Activated effector memory CD4-positive, alpha-beta T cell treated with Interleukin-2 at 50 U/mL for 16 hours (primary cell): ENCODE measurements at regions not wholly inside any gene's neighbourhood (a gene's known extent, or its start where the extent isn't known, plus 50 kb on each side); places are given as distances from the start of the nearest gene placed in this dataset.
"Not testable (repeated sequence)": the region's sequence is repeated elsewhere in the genome, so short reads cannot be mapped to it uniquely, and the experiment has no call there.

Source experiments
- DNase-seq: peaks from one replicate; pipeline ENCODE4 v3.0.0-alpha.2; 2020

DNA sequence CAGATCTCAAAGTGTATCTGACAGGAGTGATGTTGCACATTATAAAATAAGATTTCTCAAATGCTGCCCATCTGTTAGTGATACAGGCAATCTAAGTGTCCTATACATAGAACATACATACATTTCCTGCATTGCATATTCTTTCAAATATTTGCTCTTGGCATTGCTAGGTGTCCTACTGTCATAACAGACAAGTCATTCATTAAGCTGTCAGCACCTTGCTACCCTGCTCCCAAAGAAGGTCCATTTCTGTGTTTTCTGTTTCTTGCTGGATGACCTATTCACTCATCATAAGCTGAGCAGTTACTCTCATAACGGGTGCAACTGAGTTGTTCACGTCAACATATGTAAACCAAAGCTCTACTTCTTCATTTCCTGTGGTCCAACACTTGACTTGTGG is 719.0 kb downstream of the KCNJ2 start:
- no peak for DNase-seq

DNA sequence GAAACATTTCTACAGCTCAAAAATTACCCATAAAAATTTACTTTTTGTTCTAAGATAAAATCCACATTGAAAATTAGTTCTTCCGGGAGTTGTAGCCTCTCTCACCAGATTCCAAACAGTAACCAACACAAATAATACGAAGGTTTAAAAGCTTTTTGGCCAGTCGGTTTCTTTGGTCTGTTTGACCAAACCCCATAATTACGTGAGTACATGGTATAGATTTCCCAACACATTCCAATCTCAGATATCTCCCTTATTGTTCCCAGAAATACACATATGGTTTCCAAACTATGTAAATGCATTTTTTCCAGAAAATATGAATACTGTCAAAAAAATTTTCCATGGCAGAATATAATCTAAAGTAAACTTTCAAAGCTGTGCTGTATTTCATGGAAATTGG is 722.0 kb downstream of the KCNJ2 start:
- no peak for DNase-seq

DNA sequence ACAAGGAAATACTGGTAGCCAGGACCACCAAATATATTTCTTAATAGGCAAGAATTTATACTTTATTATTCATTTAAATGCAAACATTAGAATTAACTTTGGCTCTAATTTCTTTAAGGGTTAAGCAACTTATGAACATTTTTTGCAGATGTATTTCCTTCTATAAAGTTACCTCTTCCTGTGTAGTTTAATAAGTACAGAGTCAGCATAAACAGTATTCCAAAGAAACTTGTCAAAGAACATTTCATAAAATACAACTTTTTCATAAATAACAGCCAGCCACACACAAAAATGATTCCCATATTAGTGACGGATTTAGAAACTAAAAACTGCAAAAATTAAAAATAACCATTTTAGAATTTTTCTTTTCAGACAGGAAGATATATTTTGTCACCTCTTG is 723.2 kb downstream of the KCNJ2 start:
- DNase-seq, result no peak

DNA sequence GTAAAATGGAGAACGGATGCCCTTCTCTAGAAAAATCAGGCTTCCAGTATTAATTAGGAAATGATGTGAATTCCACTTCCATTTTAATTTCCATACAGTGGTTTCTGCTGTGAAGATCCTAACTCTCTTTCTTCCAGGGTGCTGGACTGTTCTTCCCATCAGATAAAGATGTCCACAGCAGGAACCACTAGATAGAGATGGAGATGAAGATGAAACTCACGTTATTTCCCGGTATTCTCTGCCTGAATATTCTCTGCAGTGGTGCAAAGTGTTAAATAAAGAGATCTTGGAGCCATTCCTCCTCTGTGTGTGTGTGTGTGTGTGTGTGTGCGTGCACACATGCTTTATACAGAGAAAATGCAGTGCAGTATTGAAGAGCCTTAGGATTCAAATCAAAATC is 727.5 kb downstream of the KCNJ2 start:
- DNase-seq, result no peak

DNA sequence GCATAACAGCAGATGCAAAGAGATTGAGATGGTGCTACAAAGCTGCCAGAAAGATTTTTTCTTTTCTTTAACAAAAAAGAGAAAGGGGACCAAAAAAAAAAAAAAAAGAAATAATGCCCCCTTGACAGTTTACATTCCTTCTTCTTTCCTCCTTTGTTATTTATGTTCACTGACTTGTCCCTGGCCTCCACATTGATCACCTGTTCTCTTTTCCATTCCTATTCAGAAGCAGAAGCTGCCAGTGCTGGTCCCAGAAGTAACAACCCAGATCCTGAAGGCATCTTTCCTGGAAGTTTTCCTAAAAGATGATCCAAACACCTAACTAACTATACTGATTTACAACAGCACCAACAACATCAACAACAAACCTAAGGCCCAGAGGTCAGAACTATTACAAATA is 728.1 kb downstream of the KCNJ2 start:
- no peak for DNase-seq

DNA sequence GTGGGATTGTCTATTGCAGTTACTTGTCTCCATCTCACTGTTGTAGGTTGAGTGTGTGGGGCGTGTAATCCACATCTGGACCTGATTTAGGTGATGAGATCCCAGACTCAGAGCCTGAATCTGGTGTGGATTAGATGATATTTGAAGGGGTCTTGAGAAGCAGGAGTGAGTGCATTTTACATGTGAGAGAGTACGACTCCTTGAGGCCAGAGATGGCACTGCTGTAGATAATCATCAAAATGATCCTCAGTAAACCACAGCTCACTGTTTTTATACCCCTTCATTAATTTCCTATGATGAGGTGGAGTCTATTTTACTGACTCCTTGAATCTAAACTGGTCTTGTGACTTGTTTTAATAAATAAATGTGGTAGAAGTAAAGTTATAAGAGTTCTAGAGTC is 732.5 kb downstream of the KCNJ2 start:
- DNase-seq, result no peak

DNA sequence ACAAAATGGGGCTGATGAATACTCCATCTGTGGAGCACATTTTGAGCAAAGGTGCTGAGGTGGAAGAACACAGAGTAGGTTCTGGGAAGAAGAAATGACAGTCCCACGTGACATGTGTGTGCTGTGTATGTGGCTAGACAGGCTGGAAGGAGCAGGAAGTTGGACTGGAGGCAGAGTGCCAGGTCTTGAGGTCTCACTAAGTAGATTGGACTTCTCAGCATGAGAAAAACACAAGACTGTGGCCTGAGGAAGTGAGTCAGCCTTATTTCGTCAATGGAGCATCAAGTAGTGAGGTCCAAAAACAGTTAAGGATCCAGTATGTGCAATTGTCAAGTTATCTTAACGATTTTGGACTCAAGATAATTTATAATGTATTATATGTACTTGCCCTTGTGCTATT is 736.5 kb downstream of the KCNJ2 start:
- DNase-seq, result no peak

DNA sequence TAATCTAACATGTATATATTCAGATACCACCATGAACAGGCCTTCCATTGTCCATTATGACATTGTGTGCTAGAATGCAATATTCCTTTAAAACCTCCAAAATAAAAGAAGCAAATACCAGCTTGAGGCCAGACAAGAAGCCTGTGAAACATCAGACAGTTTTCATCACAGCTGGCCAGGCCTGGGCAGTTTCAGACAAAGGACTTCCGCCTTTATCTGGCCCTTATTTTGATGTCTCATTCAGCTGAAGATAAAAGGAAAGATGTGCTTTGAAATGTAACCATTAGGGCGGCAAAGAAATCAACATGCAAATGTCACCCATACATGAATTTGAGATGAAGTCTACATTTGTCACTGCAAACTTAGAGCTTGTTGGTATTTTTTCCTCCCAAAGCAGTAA is 737.5 kb downstream of the KCNJ2 start:
- DNase-seq, result no peak

DNA sequence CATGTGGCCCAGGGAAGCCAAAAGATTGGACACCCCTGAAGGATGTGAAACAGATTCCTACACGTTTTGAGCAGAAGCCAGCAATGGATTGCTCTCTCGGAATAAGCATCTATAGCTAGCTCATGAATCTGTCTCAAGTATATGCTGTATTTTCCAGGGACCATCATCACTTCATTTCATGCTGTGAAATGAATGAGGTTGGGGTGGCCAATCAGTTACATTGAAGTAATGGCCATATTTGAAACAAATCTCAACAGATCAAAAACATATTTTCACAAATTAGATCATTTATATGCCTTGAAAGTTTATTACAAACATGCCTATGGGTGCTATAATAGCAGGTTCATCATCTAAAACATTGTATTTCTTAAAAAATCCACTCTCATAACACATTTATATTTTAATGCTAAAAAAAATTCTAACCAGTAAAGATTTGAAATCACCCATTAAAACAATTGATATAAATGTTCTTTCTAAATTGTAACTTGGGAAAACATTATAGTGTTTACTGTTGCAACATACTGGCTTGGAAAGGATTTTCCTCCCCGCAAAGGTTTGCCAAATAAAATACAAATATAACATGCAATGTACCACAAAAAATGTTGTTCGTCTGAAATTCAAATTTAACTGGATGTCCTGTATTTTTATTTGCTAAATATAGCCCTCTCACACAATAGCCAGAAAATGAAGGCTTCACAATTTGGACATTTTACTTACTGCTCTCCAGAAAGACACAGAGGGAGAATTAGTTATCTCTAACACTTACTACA is 743.6 kb downstream of the KCNJ2 start:
- no peak for DNase-seq

DNA sequence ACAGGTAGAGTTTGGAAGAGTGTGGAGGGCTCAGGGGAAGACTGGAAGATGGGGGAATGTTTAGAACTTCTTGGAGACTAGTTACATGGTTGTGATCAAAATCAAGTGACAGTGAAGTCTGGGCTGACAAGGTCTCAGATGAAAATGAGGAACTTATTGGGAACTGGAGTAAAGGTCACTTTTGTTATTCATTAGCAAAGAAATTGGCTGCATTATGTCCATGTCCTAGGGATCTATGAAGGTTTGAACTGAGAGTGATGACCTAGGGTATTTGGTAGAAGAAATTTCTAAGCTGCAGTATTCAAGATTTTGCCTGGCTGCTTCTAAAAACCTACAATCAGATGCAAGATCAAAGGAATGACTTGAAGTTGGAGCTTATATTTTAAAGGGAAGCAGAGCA is 747.1 kb downstream of the KCNJ2 start:
- no peak for DNase-seq

DNA sequence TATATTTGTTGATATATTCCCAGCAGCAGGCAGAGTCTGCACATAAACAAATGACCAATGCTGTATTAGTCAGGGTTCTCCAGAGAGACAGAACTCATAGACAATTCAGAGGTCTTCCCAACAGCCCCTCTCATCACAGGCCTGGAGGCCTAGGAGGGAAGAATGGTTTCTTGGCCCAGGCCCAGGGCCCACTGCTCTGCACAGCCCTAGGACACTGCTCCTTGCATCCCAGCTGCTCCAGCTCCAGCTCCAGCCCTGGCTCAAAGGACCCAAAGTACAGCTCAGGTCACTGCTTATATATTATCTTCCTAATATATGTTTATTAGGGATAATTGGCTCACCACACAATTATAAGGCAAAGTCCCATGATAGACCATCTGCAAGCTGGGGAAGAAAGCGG is 749.9 kb downstream of the KCNJ2 start:
- no peak for DNase-seq

DNA sequence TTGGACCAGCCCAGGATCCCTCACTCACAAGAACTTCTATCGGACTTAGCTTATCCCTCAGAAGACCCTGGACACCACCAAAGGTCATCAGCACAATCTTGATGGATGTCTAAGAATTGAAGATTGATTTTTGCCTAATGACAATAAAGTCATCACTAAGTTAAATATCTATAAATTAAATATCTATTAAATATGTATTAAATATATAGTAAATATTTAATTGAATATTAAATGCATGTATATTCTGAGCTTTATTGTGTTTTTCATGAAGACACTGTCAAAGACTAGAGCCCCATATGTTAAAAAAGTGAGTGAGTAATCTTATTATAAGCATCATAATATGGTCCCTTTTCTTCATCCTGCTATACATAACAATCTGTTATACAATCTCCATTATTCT is 751.1 kb downstream of the KCNJ2 start:
- no peak for DNase-seq

DNA sequence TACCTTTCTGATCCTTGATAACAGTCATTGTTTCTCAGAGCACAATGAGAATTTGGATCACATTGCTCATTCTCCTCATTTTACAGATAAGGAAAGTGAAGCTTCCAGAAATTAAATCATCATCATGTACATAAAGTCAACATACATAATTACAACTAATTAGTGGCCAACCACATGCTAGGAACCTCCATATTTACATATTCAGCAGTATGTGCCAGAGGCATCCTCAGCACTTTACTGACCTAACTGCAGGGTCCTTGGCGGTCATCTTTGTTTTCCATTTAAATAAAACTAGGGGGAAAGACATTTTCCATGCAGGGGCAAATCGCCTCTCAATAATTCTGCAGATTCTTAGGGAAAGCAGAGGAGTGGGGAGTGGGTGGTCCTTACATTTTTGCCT is 752.9 kb downstream of the KCNJ2 start:
- DNase-seq, result no peak

DNA sequence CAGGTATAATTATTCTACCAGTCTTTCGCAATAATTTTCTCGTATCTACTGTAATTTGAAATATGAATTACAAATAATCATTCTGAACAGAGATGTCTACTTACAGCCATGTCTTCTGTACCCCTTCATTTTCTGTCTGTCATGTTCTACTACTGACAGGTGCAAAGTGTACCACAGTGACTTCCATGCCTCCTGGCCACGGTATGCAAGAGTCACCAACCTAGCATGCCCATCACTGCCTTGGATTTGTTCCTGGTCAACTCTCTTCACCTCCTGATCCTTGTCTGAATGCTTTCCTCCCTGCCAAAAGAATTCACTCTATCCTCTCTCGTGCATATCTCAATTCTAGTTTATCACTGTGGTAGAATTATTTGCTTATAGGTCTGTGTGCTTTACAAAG is 755.4 kb downstream of the KCNJ2 start:
- no peak for DNase-seq

DNA sequence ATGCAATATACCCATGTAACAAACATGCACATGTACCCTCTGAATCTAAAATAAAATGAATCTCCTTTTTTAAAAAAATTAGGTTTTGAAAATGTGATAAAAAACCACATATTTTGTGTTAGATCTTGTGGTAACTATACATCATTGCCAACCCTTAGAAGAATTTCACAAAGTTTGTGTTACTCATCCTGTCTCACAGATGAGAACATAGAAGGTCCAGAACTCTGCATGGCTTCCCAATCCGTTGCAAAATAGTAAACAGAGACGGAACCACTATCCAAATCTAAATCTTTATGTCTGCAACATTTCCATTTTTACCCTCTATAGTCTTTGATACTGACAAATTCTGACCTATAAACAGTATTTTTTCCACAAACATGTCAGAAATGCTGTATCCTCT is 759.9 kb downstream of the KCNJ2 start:
- DNase-seq, result no peak

DNA sequence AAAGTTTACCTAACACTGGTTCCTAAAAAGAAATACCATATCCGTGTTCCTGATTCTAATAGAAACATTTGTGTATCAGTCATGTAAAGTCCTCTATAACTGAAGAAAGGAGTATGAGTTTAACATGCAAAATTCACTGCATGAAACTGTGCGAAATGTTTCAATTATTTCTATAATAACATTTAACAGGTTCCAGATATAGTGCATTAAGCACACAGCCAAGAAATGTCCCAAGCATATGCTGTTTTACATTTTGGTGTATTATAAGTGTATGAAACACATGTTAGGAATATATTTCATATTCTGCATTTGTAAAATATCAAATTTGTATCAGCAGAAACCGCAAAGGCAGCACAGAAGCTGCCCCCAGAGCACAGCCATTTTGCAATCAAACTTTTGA is 764.9 kb downstream of the KCNJ2 start:
- DNase-seq, result no peak

DNA sequence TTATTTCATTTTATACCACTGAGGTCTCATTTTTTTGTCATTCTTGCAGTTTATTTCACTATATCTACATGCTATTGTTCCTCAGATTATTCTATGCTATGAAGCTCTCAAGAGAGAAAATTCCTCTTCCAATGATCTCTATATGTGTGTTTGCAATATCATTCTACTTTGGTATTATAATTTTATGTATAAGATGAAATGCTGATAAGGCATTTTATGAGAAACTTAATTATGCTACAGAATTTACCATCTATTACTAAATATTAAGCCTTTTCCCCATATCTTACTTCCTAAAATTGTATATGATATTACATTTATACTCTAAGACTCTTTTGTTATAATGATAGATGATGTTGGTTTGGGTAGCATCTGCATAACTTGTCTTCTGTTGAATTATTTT is 765.5 kb downstream of the KCNJ2 start:
- no peak for DNase-seq

DNA sequence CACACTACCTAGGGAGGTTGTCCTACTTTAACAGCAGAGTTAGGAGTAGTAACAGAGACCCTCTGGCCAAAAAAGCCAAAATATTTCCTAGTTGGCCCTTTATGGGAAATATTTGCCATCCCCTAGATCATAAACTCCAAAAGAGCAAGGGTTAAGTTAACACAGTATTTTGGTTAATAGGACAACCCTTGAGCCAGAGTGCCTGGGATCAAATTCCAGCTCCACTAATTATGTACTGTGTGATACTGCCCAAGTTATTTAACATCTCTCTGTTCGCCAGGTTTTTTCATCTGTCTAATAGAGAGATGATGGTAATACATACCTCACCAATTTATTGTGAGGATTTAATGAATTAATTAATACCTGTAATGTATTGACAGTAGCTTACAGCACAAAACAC is 767.4 kb downstream of the KCNJ2 start:
- DNase-seq, result no peak

DNA sequence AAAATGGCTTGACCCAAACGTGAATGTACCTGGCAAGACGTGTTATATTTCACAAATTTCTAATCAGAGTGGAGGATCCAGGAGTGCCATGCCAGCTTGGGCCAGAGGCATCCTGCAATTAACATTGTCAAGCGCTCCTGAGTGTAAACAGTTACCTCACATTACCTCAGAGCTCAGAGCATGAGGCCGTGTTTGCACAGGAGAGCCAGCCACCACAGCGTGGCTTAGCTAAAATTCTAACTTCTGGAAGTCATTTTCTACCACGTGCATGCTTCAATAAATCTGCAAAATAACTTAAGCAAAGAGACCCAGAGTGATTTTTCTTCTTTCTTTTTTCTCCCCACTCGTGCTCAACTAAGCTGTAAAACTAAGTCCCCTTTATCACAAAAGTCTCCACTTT is 769.0 kb downstream of the KCNJ2 start:
- no peak for DNase-seq

DNA sequence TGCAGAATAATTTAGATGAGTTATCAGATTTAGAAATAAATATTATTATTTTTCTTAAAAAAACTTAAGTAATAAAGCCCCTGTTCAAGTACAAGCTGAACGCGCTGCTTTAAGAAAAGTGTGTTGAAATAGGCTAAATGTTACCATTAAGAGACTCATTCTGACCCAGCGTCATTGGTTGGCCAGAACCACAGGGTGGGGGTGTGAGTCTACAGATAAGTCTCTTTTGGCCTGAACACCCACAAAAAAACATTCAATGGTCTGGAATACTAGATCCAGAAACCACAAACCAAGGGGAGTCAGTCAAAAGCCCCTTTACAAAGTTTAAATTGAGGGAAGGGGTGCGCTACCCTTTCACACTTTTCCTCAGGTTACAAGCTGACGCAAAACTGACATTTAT is 776.1 kb downstream of the KCNJ2 start:
- DNase-seq, result no peak

DNA sequence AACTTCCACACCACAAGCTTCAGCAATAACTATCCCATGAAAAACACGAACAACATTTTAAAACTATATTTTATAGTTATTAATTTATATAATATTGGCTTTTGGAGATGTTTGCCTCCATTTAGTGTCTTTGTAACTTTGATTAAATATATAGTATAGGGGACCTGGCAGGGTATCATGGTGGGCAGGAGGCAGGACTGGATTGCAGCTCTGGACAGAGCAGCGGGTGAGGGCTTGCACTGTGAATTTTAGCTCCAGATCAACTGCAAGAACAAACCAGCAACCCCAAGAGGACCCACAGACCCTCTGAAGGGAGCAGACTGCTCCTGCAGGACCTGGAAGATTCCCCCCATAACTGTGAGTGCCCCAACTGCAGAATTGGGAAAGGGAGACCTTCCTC is 777.9 kb downstream of the KCNJ2 start:
- no peak for DNase-seq

DNA sequence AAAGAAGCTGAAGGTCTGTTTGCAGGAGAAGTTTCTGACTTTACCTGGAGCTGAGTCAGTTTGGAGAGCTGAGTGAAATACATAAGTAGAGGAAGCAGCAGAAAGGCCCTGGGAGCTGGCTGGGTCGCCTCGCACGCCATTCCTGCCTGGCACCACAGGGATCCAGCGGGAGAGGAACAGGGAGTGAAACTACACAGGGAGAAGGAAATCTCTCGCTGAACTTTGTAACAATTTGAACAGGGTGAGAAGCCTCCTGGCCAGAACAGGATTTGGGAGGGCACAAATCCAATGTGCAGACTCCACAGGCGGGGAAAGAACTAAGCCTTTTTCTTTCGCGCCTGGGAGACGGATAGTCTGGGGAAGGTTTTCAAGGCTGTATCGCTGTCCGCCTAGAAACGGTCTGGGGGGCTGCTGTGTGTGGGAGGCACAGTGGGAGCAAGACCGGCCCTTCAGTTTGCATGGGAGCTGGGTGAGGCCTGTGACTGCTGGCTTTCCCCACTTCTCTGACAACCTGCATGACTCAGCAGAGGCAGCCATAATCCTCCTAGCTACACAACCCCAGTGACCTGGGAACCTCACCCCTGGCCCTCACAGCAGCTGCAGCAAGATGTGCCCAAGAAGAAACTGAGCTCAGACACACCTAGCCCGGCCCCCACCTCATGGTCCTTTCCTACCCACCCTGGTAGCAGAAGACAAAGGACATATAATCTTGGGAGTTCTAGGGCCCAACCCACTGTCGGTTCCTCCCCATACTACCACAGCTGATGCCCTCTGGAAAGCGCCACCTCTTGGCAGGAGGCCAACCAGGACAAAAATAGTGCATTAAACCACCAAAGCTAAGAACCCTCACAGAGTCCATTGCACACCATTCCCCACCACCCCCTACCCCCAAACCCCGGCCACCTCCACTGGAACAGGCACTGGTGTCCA is 778.6 kb downstream of the KCNJ2 start:
- DNase-seq, result no peak

DNA sequence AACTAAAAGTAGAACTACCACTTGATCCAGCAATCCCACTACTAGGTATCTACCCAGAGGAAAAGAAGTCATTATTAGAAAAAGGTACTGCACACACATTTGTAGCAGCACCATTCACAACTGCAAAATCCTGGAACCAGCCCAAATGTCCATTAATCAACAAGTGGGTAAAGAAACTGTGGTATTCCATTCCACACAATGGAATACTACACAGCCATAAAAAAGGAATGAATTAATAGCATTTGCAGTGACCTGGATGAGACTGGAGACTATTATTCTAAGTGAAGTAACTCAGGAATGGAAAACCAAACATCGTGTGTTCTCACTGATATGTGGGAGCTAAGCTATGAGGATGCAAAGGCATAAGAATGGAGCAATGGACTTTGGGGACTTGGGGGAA is 783.8 kb downstream of the KCNJ2 start:
- DNase-seq, result not testable (repeated sequence)

DNA sequence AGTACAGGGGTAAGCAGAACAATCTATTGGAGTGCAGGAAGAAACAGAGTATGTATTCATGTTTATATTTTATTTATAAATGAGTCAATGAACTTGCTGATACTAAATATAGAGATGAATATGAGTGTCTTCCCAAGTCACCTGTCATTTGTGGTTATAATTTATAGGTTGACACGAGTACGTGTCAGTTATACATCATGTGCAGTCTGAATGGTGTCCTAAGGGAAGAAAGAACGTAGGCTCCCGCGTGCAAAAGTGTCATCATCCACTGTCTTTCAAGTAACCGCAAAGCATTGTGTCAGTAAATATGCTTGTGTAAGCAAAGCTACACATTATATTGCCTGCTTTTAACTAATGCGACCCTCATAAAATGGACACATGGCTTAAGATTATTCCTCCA is 786.1 kb downstream of the KCNJ2 start:
- no peak for DNase-seq

DNA sequence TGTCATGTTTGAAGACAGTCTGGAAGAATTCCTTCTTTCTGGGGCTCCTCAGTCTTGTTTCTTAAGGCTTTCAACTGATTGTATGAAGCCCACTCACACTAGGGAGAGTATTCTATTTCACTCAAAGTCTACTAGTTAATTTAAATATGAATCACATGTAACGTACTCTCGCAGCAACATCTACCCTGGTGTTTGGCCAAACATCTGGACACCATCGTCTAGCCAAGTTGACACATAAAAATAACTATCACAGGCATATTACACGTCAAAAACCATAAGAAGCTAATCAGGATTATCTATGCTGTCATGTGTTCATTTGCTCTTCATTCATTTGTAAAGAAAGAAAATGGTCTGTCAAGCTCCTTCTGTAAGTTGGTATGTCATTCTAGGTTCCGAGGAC is 787.4 kb downstream of the KCNJ2 start:
- no peak for DNase-seq
